ENCODE measurements at regions not wholly inside any gene's neighbourhood (a gene's known extent, or its start where the extent isn't known, plus 50 kb on each side); places are given as distances from the start of the nearest gene placed in this dataset.

GRCh38 chr1:31127266-31127665 is 61.7 kb upstream of the PUM1 start:
- no peak for DNase-seq

GRCh38 chr1:31122741-31123140 is 57.2 kb upstream of the PUM1 start:
- DNase-seq = no peak

- peak; percentile 87 for DNase-seq
Observed at GRCh38 chr1:31122101-31122735, 56.7 kb upstream of the PUM1 start.

- DNase-seq = no peak
Observed at GRCh38 chr1:31120783-31121180, 55.3 kb upstream of the PUM1 start.

GRCh38 chr1:31116022-31116421 is 50.5 kb upstream of the PUM1 start:
- no peak for DNase-seq
